NB4 (cell line): ENCODE measurements at regions not wholly inside any gene's neighbourhood (a gene's known extent, or its start where the extent isn't known, plus 50 kb on each side); places are given as distances from the start of the nearest gene placed in this dataset.

ENCODE experiments used
- DNase-seq: peaks from one replicate; pipeline ENCODE4 v3.0.0; 2010; ENCODE audit warnings: low read depth
- H3K4me3 ChIP-seq: one replicate; pipeline ENCODE4 v1.5.1; 2011; ENCODE audit warnings: mild to moderate bottlenecking, low read depth, low read length, moderate library complexity
- MYC ChIP-seq: IDR thresholded peaks from 2 replicates; pipeline ENCODE4 v1.6.1; 2011; ENCODE audit warnings: low read depth, low read length
- POLR2A ChIP-seq: IDR thresholded peaks from 2 replicates; pipeline ENCODE4 v1.6.1; 2011; ENCODE audit warnings: mild to moderate bottlenecking; ENCODE audit not compliant: insufficient read length; ENCODE audit errors: extremely low read depth
- TF ChIP-seq, protein P1 (sequence below): IDR thresholded peaks from 2 replicates; pipeline ENCODE4 v1.6.1; 2011; ENCODE audit warnings: low read depth, low read length
- TF ChIP-seq, protein P2 (sequence below): IDR thresholded peaks from one replicate; pipeline ENCODE4 v1.5.1; 2012; ENCODE audit warnings: low read depth, low read length

DNA sequence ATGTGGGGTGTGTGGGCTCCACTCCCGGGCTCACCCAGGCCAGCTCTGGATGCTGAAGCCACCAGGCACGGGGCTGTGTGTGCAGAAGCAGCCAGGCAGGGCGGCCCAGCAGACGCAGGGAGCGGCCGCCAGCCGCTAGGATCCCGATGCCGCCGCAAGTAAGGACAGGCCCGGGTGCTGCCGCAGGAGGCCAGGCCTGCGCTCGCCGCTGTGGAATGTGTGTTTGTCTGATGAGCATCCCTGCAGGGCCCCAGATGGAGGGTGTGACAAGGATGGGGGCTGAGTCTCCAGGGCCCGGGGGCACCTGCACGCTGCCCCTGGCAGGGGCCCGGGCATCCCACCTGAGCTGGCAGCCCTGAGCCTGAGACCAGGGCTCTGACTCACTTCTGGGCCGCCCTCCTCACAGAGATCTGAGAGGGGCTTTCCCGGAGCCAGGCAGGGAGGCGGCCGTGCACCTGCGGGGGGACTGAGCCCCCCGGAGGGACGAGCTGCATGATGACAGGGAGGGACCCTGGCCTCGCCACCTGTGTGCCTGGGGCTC is 101.5 kb downstream of the FOXL3 start:
- TF ChIP-seq, protein P1, sequence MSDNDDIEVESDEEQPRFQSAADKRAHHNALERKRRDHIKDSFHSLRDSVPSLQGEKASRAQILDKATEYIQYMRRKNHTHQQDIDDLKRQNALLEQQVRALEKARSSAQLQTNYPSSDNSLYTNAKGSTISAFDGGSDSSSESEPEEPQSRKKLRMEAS, result no peak
- TF ChIP-seq, protein P2, sequence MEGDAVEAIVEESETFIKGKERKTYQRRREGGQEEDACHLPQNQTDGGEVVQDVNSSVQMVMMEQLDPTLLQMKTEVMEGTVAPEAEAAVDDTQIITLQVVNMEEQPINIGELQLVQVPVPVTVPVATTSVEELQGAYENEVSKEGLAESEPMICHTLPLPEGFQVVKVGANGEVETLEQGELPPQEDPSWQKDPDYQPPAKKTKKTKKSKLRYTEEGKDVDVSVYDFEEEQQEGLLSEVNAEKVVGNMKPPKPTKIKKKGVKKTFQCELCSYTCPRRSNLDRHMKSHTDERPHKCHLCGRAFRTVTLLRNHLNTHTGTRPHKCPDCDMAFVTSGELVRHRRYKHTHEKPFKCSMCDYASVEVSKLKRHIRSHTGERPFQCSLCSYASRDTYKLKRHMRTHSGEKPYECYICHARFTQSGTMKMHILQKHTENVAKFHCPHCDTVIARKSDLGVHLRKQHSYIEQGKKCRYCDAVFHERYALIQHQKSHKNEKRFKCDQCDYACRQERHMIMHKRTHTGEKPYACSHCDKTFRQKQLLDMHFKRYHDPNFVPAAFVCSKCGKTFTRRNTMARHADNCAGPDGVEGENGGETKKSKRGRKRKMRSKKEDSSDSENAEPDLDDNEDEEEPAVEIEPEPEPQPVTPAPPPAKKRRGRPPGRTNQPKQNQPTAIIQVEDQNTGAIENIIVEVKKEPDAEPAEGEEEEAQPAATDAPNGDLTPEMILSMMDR, result no peak
- TF ChIP-seq MYC, result no peak
- TF ChIP-seq POLR2A, result no peak
- no peak for DNase-seq

DNA sequence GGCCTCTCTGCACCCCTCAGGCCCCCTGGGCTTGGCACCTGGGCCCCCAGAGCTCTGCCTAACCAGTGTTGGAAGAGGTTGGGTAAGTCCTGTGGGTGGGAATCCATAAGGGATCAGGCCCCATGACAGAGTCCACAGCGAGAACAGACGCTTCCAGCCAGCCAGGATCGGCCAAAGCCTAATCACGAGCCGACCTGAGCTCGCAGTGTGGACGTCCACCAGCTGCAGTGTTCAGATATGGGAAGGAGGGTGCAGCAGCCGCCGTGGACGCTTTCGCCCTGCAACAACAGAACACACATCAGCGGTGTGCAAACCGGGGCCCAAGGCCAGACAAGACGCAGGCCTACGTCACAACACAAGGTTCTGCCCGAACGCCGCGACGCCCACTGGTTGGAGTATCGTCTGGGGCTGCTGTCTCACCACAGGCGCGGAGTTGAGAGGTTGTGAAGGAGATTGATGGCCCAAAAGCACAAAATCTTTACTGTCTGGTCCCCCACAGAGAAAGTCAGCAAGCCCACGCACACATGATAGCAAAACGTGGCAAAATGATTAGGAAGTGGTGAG is 102.1 kb downstream of the FOXL3 start:
- TF ChIP-seq MYC (no peak), POLR2A (no peak)
- TF ChIP-seq, protein P1, result no peak
- TF ChIP-seq, protein P2, result no peak
- H3K4me3 ChIP-seq, result no peak overlapping the region
- DNase-seq, result no peak

More for the DNA sequence above, 101.5 kb downstream of the FOXL3 start:
- no peak overlapping the region for H3K4me3 ChIP-seq

DNA sequence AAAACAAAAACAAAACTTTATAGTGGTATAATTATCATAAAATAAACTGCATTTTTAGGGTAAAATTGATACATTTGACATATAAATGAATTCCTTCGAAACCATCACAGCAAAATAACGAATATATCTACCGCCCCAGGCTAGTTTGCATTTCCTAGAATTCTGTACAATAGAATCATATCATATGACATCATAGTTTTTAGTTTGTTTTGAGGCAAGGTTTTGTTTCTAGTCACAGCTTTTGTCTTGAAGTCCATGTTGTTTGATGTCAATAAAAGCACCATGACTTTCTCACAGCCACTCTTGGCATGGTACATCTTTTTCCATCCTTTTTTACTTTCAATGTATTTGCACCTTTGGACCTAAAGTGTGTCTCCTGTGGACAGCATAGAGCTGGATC is 102.9 kb downstream of the FOXL3 start:
- no peak for DNase-seq
- no peak overlapping the region for H3K4me3 ChIP-seq
- TF ChIP-seq MYC, result no peak
- TF ChIP-seq, protein P1, result no peak
- TF ChIP-seq, protein P2, result no peak
- TF ChIP-seq POLR2A, result no peak

GRCh38 chr7:395643-396042 is 105.7 kb downstream of the FOXL3 start:
- H3K4me3 ChIP-seq, result no peak overlapping the region
- TF ChIP-seq, protein P2, result no peak
- no peak for TF ChIP-seq MYC
- no peak for TF ChIP-seq POLR2A
- TF ChIP-seq, protein P1, result no peak
- no peak for DNase-seq

DNA sequence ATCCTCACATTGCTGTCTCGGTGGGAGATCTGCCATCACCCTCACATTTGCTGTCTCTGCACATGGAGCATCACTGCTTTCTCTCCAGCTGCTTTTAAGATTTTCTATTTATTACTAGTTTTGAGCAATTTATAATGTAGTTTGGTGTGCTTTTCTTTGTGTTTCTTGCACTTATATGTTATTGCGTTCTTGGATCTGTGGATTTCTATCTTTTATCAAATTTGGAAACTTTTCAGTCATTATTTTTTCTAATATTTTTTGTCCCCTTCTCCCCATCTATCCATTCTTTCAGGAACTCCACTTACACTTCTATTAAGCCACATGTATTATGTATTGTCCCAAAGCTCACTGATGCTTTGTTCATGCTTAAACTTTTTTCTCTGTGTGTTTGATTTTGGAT is 108.9 kb downstream of the FOXL3 start:
- no peak overlapping the region for H3K4me3 ChIP-seq
- no peak for DNase-seq
- TF ChIP-seq, protein P1, result no peak

DNA sequence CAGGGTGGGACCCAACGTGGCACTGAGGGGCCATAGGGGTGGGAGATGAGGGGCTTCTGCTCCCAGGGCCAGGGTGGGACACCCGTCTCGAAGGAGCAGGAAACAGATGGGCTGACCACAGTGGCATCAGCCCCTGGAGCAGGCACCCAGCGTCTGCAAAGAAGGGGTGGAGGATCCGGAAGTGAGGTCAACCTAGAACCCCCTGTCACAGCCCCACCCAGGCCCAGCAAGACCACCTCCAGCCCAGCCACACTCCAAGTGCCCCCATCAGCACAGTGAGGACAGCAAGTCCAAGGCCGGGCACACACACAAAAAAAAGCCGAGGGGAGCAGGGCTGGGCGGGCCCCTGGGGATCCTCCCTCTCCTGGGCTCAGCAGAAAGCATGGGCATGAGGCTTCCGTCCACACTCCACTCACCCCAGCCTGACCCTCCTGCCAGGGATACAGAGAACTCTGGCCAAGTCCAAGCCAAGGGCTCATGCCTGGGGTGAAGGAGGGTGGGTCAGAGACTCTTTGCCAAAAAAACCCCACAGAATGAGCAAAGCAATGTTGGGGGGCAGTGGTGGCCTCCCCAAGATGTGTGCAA is 111.0 kb downstream of the FOXL3 start:
- no peak for DNase-seq
- no peak overlapping the region for H3K4me3 ChIP-seq
- TF ChIP-seq, protein P2, result no peak
- TF ChIP-seq MYC, result no peak
- TF ChIP-seq POLR2A, result no peak
- TF ChIP-seq, protein P1, result no peak
